Panc1 (cell line): ENCODE measurements at regions not wholly inside any gene's neighbourhood (a gene's known extent, or its start where the extent isn't known, plus 50 kb on each side); places are given as distances from the start of the nearest gene placed in this dataset.

Source experiments
- ATAC-seq: fragments of 200-7000 bp; cut with Tn5 transposase; 2 replicates; pipeline ENCODE4 v1.9.1; 2020; ENCODE audit warnings: mild to moderate bottlenecking, moderate library complexity
- BruUV-seq: library from RNA; stranded (reverse); fragments of 400-500 nt; replicated peaks from 2 replicates; lab custom pipeline; 2021; lab: Mats Ljungman, UMichigan
- CTCF ChIA-PET: fragments of 300-600 bp; sonication (Branson Sonifier 250); formaldehyde crosslinking; loops from one replicate; lab custom pipeline; 2022; ENCODE audit warnings: antibody characterized with exemption; lab: Charles Lee
- POLR2A ChIA-PET: fragments of 300-600 bp; sonication (Branson Sonifier 250); formaldehyde crosslinking; loops from one replicate; lab custom pipeline; 2022; ENCODE audit warnings: antibody characterized with exemption; lab: Charles Lee
- DNase-seq: peaks from one replicate; pipeline ENCODE4 v3.0.0-alpha.2; 2010; ENCODE audit warnings: low read depth, low spot score
- H3K27ac ChIP-seq: 2 replicates; pipeline ENCODE4 v1.5.1; 2011; ENCODE audit warnings: mild to moderate bottlenecking, low read length, inconsistent platforms
- H3K27me3 ChIP-seq: fragments of 200-500 bp; sonication (Bioruptor generic); 2 replicates; pipeline ENCODE4 v1.6.0; 2014; ENCODE audit warnings: low read length, inconsistent platforms; ENCODE audit not compliant: control insufficient read depth, insufficient read depth
- H3K36me3 ChIP-seq: fragments of 200-500 bp; sonication (Bioruptor generic); 2 replicates; pipeline ENCODE4 v1.5.1; 2014; ENCODE audit warnings: inconsistent platforms, mild to moderate bottlenecking, low read length, moderate library complexity; ENCODE audit not compliant: control insufficient read depth, insufficient read depth
- H3K4me1 ChIP-seq: 2 replicates; pipeline ENCODE4 v1.5.1; 2011; ENCODE audit warnings: inconsistent platforms, mild to moderate bottlenecking, low read length, moderate library complexity; ENCODE audit not compliant: control insufficient read depth, insufficient read depth
- H3K4me3 ChIP-seq, 2 experiments: 2 replicates each; pipeline ENCODE4 v1.5.1; 2011 to 2012; ENCODE audit warnings: low read depth in 2 of 2, low read length in 2 of 2, mild to moderate bottlenecking in 2 of 2, inconsistent platforms in 1 of 2, moderate library complexity in 1 of 2
- H3K9me3 ChIP-seq: fragments of 200-500 bp; sonication (Bioruptor generic); 2 replicates; pipeline ENCODE4 v1.5.1; 2014; ENCODE audit warnings: low read depth, mild to moderate bottlenecking, inconsistent platforms, low read length, moderate library complexity; ENCODE audit not compliant: control insufficient read depth, insufficient read depth
- CTCF ChIP-seq: fragments of 450-650 bp; IDR thresholded peaks from 2 replicates; pipeline ENCODE4 v1.5.1; 2017; ENCODE audit warnings: mild to moderate bottlenecking
- POLR2AphosphoS5 ChIP-seq: IDR thresholded peaks from 2 replicates; pipeline ENCODE4 v1.6.1; 2012; ENCODE audit warnings: mild to moderate bottlenecking, low read depth, low read length, moderate library complexity
- REST ChIP-seq, 2 experiments: IDR thresholded peaks; 2 replicates each; pipeline ENCODE4 v1.6.1; 2011 to 2012; ENCODE audit warnings: low read depth in 2 of 2, control low read depth in 1 of 2, low read length in 1 of 2, mild to moderate bottlenecking in 1 of 2, moderate library complexity in 1 of 2; ENCODE audit not compliant: insufficient read depth in 1 of 2
- SIN3A ChIP-seq: IDR thresholded peaks from 2 replicates; pipeline ENCODE4 v1.6.1; 2012; ENCODE audit warnings: low read depth, mild to moderate bottlenecking, low read length, moderate library complexity, borderline replicate concordance; ENCODE audit not compliant: insufficient read depth
- TCF7L2 ChIP-seq: IDR thresholded peaks from 2 replicates; pipeline ENCODE4 v1.6.1; 2011; ENCODE audit warnings: mild to moderate bottlenecking, low read depth, low read length, inconsistent platforms
- in situ Hi-C: cut with HindIII; loops from 2 replicates; pipeline ENCODE4 v1.10.0; 2016; ENCODE audit warnings: low sequenced_read_pairs, low pct_unique_long_range_greater_than_20kb
- intact Hi-C: fragments of 100-400 bp; cut with micrococcal nuclease; formaldehyde crosslinking; loops from one replicate; pipeline ENCODE4 v1.10.0; 2022; ENCODE audit not compliant: unreplicated experiment

DNA sequence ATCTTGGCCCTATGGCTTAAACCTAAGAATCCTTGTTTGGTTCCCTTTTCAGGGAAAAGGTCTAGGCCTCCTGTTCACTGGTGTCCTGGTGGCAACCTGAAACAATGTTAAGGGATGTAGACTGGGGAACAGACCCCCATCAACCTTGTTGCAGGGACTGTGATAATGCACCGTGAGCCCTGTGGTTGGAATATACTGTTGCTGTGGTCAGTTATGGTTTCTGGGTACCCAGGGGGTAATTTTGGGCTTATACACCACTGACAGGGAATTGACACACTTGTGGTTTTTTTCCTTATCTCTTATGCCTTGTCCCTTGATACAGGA, 64.0 kb upstream of the WDR1 start:
- CTCF ChIA-PET = no interaction called here
- intact Hi-C loops = no loop called here

GRCh38 chr4:10179957-10180602, 63.5 kb upstream of the WDR1 start:
- intact Hi-C loops (no loop called here), in situ Hi-C loops (no loop called here)

More for the DNA sequence above, 64.0 kb upstream of the WDR1 start:
- no peak overlapping the region for H3K27ac ChIP-seq
- in situ Hi-C loops = no loop called here
- no peak for DNase-seq
- peaks cover 2% of the 10 kb centered on the region for H3K27me3 ChIP-seq
- no peak for ATAC-seq
- no peaks in the 10 kb centered on the region for H3K4me1 ChIP-seq
- no TSS peak for BruUV-seq
- H3K9me3 ChIP-seq = no peaks in the 10 kb centered on the region
- POLR2A ChIA-PET = no interaction called here
- H3K4me3 ChIP-seq = no peak overlapping the region
- no peak for TF ChIP-seq POLR2AphosphoS5
- no peak for TF ChIP-seq CTCF
- no peak for TF ChIP-seq SIN3A
- no peak for TF ChIP-seq REST (IDR thresholded peaks at IDR 0.05; ENCODE audit: insufficient read depth in 1 of 2, low read depth in 2 of 2, low read length in 1 of 2)
- no peaks in the 10 kb centered on the region for H3K36me3 ChIP-seq

More at GRCh38 chr4:10179957-10180602, 63.5 kb upstream of the WDR1 start:
- Histone ChIP-seq H3K9me3 (no peaks in the 10 kb centered on the region), H3K4me1 (no peaks in the 10 kb centered on the region), H3K27ac (no peak overlapping the region), H3K27me3 (peaks cover 2% of the 10 kb centered on the region), H3K4me3 (no peak overlapping the region), H3K36me3 (no peaks in the 10 kb centered on the region)
- DNase-seq (no peak), ATAC-seq (no peak)
- ChIA-PET CTCF (no interaction called here), POLR2A (no interaction called here)
- TF ChIP-seq TCF7L2 = no peak
- TF ChIP-seq POLR2AphosphoS5 = no peak
- TF ChIP-seq CTCF = no peak
- TF ChIP-seq REST (IDR thresholded peaks at IDR 0.05; ENCODE audit: insufficient read depth in 1 of 2, low read depth in 2 of 2, low read length in 1 of 2) = no peak
- no peak for TF ChIP-seq SIN3A
- no TSS peak for BruUV-seq
